GM18868 (cell line): ENCODE measurements at regions not wholly inside any gene's neighbourhood (a gene's known extent, or its start where the extent isn't known, plus 50 kb on each side); places are given as distances from the start of the nearest gene placed in this dataset.

ENCODE experiments used
- ATAC-seq: cut with Tn5 transposase; IDR thresholded peaks from one replicate; pipeline ENCODE4 v1.9.1; 2021; ENCODE audit warnings: mild to moderate bottlenecking, moderate library complexity; ENCODE audit not compliant: unreplicated experiment

GRCh38 chr16:48850097-48850770, 240.3 kb upstream of the N4BP1 start:
- no peak for ATAC-seq

GRCh38 chr16:48846277-48846676, 236.3 kb upstream of the N4BP1 start:
- ATAC-seq: no peak

GRCh38 chr16:48845261-48845660, 235.3 kb upstream of the N4BP1 start:
- no peak for ATAC-seq

GRCh38 chr16:48838349-48838748, 228.4 kb upstream of the N4BP1 start:
- ATAC-seq: no peak

GRCh38 chr16:48836636-48837035, 226.7 kb upstream of the N4BP1 start:
- ATAC-seq: no peak

- no peak for ATAC-seq
Measured at GRCh38 chr16:48836067-48836466, 226.1 kb upstream of the N4BP1 start.

GRCh38 chr16:48834576-48834975, 224.6 kb upstream of the N4BP1 start:
- no peak for ATAC-seq

GRCh38 chr16:48833461-48833860, 223.5 kb upstream of the N4BP1 start:
- ATAC-seq: no peak

GRCh38 chr16:48831076-48831722, 221.2 kb upstream of the N4BP1 start:
- no peak for ATAC-seq

- ATAC-seq: no peak
Measured at GRCh38 chr16:48829336-48830310, 219.6 kb upstream of the N4BP1 start.

- no peak for ATAC-seq
Measured at GRCh38 chr16:48824271-48824670, 214.3 kb upstream of the N4BP1 start.

GRCh38 chr16:48822431-48822830, 212.5 kb upstream of the N4BP1 start:
- no peak for ATAC-seq

- no peak for ATAC-seq
Measured at GRCh38 chr16:48820379-48820778, 210.4 kb upstream of the N4BP1 start.

- ATAC-seq: no peak
Measured at GRCh38 chr16:48818257-48818656, 208.3 kb upstream of the N4BP1 start.

- no peak for ATAC-seq
Measured at GRCh38 chr16:48817032-48817431, 207.1 kb upstream of the N4BP1 start.

GRCh38 chr16:48816393-48816792, 206.4 kb upstream of the N4BP1 start:
- ATAC-seq: no peak

GRCh38 chr16:48814994-48815393, 205.0 kb upstream of the N4BP1 start:
- no peak for ATAC-seq

- no peak for ATAC-seq
Measured at GRCh38 chr16:48813485-48813884, 203.5 kb upstream of the N4BP1 start.

GRCh38 chr16:48812856-48813255, 202.9 kb upstream of the N4BP1 start:
- no peak for ATAC-seq

GRCh38 chr16:48811478-48811877, 201.5 kb upstream of the N4BP1 start:
- no peak for ATAC-seq

- no peak for ATAC-seq
Measured at GRCh38 chr16:48810803-48811453, 200.9 kb upstream of the N4BP1 start.
